ENCODE measurements at regions not wholly inside any gene's neighbourhood (a gene's known extent, or its start where the extent isn't known, plus 50 kb on each side); places are given as distances from the start of the nearest gene placed in this dataset.

- no peak for TF ChIP-seq CTCF (IDR thresholded peaks at IDR 0.05)
- no peak for TF ChIP-seq POLR2AphosphoS5 (IDR thresholded peaks at IDR 0.05)
- no peak for TF ChIP-seq POLR2A (IDR thresholded peaks at IDR 0.05; ENCODE audit: low read depth)
- TF ChIP-seq EP300 (IDR thresholded peaks at IDR 0.05), result no peak
These were observed 115.6 kb upstream of the NOCT start for GRCh38 chr4:138899999-138900398.

Data from esophagus muscularis mucosa (tissue), 4 donors.